Activated naive CD8-positive, alpha-beta T cell treated with anti-CD3 and anti-CD28 coated beads for 36 hours (primary cell): ENCODE measurements at regions not wholly inside any gene's neighbourhood (a gene's known extent, or its start where the extent isn't known, plus 50 kb on each side); places are given as distances from the start of the nearest gene placed in this dataset.

Source experiments
- DNase-seq: peaks from one replicate; pipeline ENCODE4 v3.0.0; 2021
- H3K27ac Mint-ChIP-seq: one replicate; pipeline ENCODE4 v1.8.0; 2022; ENCODE audit warnings: mild to moderate bottlenecking, moderate library complexity, mixed read lengths
- H3K27me3 Mint-ChIP-seq: one replicate; pipeline ENCODE4 v1.8.0; 2022; ENCODE audit warnings: mild to moderate bottlenecking, mixed read lengths
- H3K36me3 Mint-ChIP-seq: one replicate; pipeline ENCODE4 v1.8.0; 2021; ENCODE audit warnings: mild to moderate bottlenecking, mixed read lengths
- H3K4me1 Mint-ChIP-seq: one replicate; pipeline ENCODE4 v1.8.0; 2021; ENCODE audit warnings: mixed read lengths
- H3K4me3 Mint-ChIP-seq: one replicate; pipeline ENCODE4 v1.8.0; 2022; ENCODE audit warnings: mild to moderate bottlenecking, moderate library complexity, mixed read lengths
- H3K9me3 Mint-ChIP-seq: one replicate; pipeline ENCODE4 v1.8.0; 2022; ENCODE audit warnings: mixed read lengths

DNA sequence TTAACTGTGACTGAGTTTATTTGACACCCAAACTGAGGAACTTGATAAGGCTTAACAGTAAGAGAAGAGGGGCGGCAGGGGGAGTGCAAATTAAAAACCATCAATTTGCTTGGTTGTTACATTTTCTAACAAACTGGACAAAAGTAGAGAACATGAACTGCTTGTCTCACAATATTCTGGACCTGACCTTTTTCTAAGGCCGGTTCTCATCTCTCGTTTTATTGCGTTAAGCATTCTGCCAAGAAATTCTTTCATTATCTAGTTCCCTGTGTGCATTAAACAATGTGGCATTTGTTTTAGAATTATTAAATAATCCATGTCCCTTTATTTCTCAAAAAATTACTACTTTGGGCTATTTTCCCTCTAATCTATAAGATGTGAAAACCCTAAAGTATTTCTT lies 565.2 kb upstream of the PKDCC start:
- H3K4me3 Mint-ChIP-seq: no peak overlapping the region
- no peaks in the 10 kb centered on the region for H3K36me3 Mint-ChIP-seq
- H3K9me3 Mint-ChIP-seq: no peaks in the 10 kb centered on the region
- no peaks in the 10 kb centered on the region for H3K4me1 Mint-ChIP-seq
- no peak overlapping the region for H3K27ac Mint-ChIP-seq
- H3K27me3 Mint-ChIP-seq: peaks cover 3% of the 10 kb centered on the region
- no peak for DNase-seq

GRCh38 chr2:41483226-41483625 lies 564.6 kb upstream of the PKDCC start:
- DNase-seq: no peak
- Mint-ChIP-seq H3K4me1 (no peaks in the 10 kb centered on the region), H3K27me3 (peaks cover 3% of the 10 kb centered on the region), H3K9me3 (no peaks in the 10 kb centered on the region), H3K36me3 (no peaks in the 10 kb centered on the region), H3K4me3 (no peak overlapping the region), H3K27ac (no peak overlapping the region)

DNA sequence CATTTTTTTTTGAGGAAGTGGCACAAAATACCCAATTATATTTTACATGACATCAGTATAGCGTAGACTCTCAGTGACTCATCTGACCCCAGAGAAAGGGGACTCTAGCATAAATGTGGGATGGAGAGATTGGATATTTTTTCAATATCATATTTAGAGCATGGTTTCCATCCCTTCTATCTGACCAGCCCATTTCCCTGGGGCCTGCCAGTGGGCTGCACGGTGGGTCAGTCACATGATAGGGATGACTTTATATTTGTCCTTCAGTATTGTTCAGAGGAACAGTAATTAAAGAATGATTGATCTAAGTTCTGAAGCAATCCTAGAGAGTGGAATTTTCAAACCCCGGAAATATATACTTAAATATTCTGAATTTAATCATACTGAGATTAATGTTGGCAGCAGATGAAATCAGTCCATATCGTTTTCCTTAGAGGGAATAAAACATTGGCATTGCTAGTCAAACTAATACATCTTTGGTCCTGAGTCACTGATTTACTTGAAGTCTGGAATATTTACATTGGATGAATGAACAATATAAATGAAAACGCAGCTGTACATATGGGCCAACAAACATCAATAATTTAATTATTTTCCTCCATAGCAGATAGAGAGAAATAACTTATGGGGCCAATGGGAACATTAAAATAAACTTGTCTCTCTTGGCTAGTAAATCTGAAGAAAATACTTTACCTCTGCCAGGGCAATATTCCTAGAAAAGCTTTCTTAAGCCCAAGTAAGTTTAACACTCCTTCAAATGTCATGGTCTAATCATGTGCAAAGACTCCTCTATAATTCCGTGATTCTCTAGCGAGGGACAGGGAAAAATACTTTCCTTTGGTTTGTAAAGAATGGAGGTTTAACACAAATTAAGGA lies 563.6 kb upstream of the PKDCC start:
- Mint-ChIP-seq H3K9me3 (no peaks in the 10 kb centered on the region), H3K4me3 (no peak overlapping the region), H3K27me3 (no peaks in the 10 kb centered on the region), H3K4me1 (no peaks in the 10 kb centered on the region), H3K27ac (no peak overlapping the region), H3K36me3 (no peaks in the 10 kb centered on the region)
- DNase-seq: no peak

- Mint-ChIP-seq H3K9me3 (no peaks in the 10 kb centered on the region), H3K4me3 (no peak overlapping the region), H3K27me3 (no peaks in the 10 kb centered on the region), H3K4me1 (no peaks in the 10 kb centered on the region), H3K27ac (no peak overlapping the region), H3K36me3 (no peaks in the 10 kb centered on the region)
- no peak for DNase-seq
Observed at GRCh38 chr2:41484858-41485234, 563.0 kb upstream of the PKDCC start.

DNA sequence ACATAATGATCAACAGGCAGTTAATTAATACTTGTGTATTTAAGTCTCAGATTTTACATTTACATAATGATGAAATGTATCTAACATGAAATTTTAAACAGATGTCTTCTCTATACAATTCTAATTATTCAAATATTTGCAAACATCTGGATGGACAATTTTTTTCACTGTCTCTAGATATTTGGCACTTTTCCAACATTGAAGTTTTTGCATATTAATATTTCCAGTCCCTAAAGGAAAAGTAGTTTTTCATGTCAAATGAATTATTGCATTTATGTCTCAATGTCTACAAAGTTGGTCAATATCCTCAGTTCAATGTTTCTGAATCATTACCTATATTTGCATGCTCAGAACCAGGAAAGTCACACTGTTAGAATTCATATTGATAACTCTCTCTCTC lies 560.9 kb upstream of the PKDCC start:
- Mint-ChIP-seq H3K9me3 (no peaks in the 10 kb centered on the region), H3K36me3 (no peaks in the 10 kb centered on the region), H3K4me3 (no peak overlapping the region), H3K27me3 (no peaks in the 10 kb centered on the region), H3K4me1 (no peaks in the 10 kb centered on the region), H3K27ac (no peak overlapping the region)
- DNase-seq: no peak

DNA sequence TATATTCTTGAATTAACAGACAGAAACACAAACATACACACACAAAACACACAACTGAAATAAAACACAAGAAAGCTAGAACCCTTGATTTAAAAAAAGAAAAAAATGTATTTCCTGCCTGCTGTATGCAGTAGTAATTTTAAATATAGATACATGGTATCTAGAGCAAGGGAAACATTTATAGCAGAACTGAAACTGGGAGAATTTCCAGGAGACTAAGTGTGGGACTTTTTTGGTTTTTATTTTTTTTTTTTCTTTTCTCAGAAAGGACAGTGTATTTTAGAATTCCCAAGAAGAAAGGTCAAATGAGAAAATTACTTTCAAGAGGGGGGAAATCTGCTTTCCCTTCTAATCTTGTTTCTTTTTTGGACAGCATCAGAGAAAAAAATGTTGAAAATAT lies 558.9 kb upstream of the PKDCC start:
- no peaks in the 10 kb centered on the region for H3K4me1 Mint-ChIP-seq
- no peaks in the 10 kb centered on the region for H3K27me3 Mint-ChIP-seq
- DNase-seq: no peak
- H3K4me3 Mint-ChIP-seq: no peak overlapping the region
- no peak overlapping the region for H3K27ac Mint-ChIP-seq
- peaks cover 2% of the 10 kb centered on the region for H3K9me3 Mint-ChIP-seq
- no peaks in the 10 kb centered on the region for H3K36me3 Mint-ChIP-seq

DNA sequence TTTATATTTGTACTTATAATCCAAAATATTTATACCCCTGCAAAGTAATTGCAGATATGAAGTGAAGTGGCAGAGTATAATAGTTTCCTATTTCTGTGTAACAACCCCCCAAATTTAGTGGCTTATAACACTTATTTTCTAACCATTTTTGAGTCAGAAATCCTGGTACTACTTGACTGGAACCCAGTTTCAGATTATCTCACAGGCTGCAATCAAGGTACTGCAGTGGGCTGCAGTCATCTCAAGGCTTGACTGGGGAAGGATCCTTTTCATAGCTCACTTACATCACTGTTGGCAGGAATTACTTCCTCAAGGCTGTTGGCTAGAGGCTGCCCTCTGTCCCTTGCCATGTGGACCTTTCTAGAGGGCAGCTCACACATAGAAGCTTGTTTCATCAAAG lies 558.2 kb upstream of the PKDCC start:
- DNase-seq: no peak
- H3K9me3 Mint-ChIP-seq: peaks cover 6% of the 10 kb centered on the region
- no peak overlapping the region for H3K27ac Mint-ChIP-seq
- no peaks in the 10 kb centered on the region for H3K4me1 Mint-ChIP-seq
- H3K4me3 Mint-ChIP-seq: no peak overlapping the region
- H3K36me3 Mint-ChIP-seq: no peaks in the 10 kb centered on the region
- H3K27me3 Mint-ChIP-seq: no peaks in the 10 kb centered on the region

GRCh38 chr2:41495050-41495449 lies 552.8 kb upstream of the PKDCC start:
- Mint-ChIP-seq H3K36me3 (no peaks in the 10 kb centered on the region), H3K9me3 (peaks cover 26% of the 10 kb centered on the region)
- no peak for DNase-seq

DNA sequence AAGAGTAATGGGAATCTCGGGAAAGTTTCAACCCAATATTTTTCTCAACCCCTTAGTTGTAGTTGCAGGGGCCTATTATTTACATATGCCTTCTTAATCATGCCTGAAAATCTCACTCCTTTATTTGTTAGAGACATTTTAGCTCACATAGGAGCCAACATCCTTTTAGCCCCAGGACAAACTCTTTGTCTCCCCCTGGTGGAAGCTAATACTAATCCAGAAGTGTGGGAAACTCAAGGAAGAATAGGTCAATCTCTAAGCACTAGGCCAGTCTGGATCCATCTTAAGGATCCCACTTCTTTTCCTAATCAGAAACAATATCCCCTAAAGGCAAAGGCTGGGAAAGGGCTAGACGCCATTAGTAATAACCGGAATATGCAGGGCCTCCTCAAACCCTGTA lies 550.9 kb upstream of the PKDCC start:
- no peaks in the 10 kb centered on the region for H3K36me3 Mint-ChIP-seq
- no peak for DNase-seq

More at GRCh38 chr2:41495050-41495449, 552.8 kb upstream of the PKDCC start:
- no peak overlapping the region for H3K4me3 Mint-ChIP-seq
- no peaks in the 10 kb centered on the region for H3K4me1 Mint-ChIP-seq
- no peaks in the 10 kb centered on the region for H3K27me3 Mint-ChIP-seq
- H3K27ac Mint-ChIP-seq: no peak overlapping the region

DNA sequence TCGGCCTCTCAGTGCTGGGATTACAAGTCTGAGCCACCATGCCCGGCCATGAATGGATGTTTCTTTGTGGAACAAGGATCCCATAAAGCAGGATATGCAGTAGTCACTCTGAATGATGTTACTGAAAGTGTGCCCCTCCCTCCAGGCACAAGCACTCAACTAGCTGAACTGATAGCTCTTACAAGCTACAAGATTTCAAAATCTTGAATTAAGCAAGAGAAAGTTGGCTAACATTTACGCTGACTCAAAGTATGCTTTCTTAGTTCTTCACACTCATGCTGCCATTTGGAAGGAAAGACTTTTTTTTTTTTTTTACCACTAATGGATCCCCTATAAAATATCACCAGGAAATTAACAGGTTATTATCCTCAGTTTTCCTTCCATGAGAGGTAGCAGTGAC lies 549.0 kb upstream of the PKDCC start:
- H3K9me3 Mint-ChIP-seq: peaks cover 28% of the 10 kb centered on the region
- no peaks in the 10 kb centered on the region for H3K4me1 Mint-ChIP-seq

More for the DNA sequence above, 550.9 kb upstream of the PKDCC start:
- no peak overlapping the region for H3K4me3 Mint-ChIP-seq
- H3K4me1 Mint-ChIP-seq: no peaks in the 10 kb centered on the region
- no peaks in the 10 kb centered on the region for H3K27me3 Mint-ChIP-seq
- no peak overlapping the region for H3K27ac Mint-ChIP-seq
- peaks cover 29% of the 10 kb centered on the region for H3K9me3 Mint-ChIP-seq

GRCh38 chr2:41500895-41501294 lies 546.9 kb upstream of the PKDCC start:
- no peaks in the 10 kb centered on the region for H3K27me3 Mint-ChIP-seq
- H3K4me1 Mint-ChIP-seq: no peaks in the 10 kb centered on the region
- H3K9me3 Mint-ChIP-seq: peaks cover 11% of the 10 kb centered on the region
- no peaks in the 10 kb centered on the region for H3K36me3 Mint-ChIP-seq
- no peak for DNase-seq
- H3K27ac Mint-ChIP-seq: no peak overlapping the region
- no peak overlapping the region for H3K4me3 Mint-ChIP-seq

More for the DNA sequence above, 549.0 kb upstream of the PKDCC start:
- no peak overlapping the region for H3K4me3 Mint-ChIP-seq
- H3K36me3 Mint-ChIP-seq: no peaks in the 10 kb centered on the region
- H3K27me3 Mint-ChIP-seq: no peaks in the 10 kb centered on the region
- no peak for DNase-seq
- no peak overlapping the region for H3K27ac Mint-ChIP-seq

GRCh38 chr2:41502752-41503151 lies 545.1 kb upstream of the PKDCC start:
- DNase-seq: no peak
- Mint-ChIP-seq H3K9me3 (peaks cover 3% of the 10 kb centered on the region), H3K4me3 (no peak overlapping the region), H3K36me3 (no peaks in the 10 kb centered on the region), H3K27ac (no peak overlapping the region), H3K4me1 (no peaks in the 10 kb centered on the region), H3K27me3 (peaks cover 3% of the 10 kb centered on the region)

GRCh38 chr2:41504532-41504931 lies 543.3 kb upstream of the PKDCC start:
- Mint-ChIP-seq H3K4me1 (no peaks in the 10 kb centered on the region), H3K9me3 (peaks cover 3% of the 10 kb centered on the region), H3K4me3 (no peak overlapping the region), H3K27me3 (peaks cover 3% of the 10 kb centered on the region), H3K36me3 (no peaks in the 10 kb centered on the region), H3K27ac (no peak overlapping the region)
- no peak for DNase-seq

DNA sequence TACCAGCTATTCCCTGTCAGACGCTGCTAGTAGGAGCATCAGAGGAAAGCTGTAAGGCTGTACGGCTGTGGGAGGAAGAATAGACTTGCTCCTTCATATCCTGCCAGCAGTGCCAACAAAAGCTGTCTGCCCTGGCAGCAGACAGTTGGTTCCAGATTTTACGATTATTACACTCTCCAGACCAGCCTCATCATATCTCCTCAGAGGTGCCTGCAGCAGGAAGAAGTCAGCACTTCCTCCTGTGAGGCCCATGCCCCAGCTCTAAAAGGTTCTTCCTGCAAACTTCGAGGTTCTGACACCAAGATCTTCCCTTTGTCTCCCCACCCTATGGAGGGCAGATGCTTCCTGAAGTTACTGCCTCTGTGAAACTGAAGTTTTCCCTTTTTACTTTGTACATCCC lies 537.7 kb upstream of the PKDCC start:
- no peak overlapping the region for H3K4me3 Mint-ChIP-seq
- no peaks in the 10 kb centered on the region for H3K4me1 Mint-ChIP-seq
- H3K9me3 Mint-ChIP-seq: no peaks in the 10 kb centered on the region
- H3K27me3 Mint-ChIP-seq: peaks cover 3% of the 10 kb centered on the region
- no peaks in the 10 kb centered on the region for H3K36me3 Mint-ChIP-seq
- H3K27ac Mint-ChIP-seq: no peak overlapping the region
- DNase-seq: no peak

GRCh38 chr2:41521211-41521610 lies 526.6 kb upstream of the PKDCC start:
- DNase-seq: no peak
- no peak overlapping the region for H3K27ac Mint-ChIP-seq
- H3K9me3 Mint-ChIP-seq: no peaks in the 10 kb centered on the region
- no peaks in the 10 kb centered on the region for H3K4me1 Mint-ChIP-seq
- H3K36me3 Mint-ChIP-seq: no peaks in the 10 kb centered on the region
- H3K27me3 Mint-ChIP-seq: no peaks in the 10 kb centered on the region
- no peak overlapping the region for H3K4me3 Mint-ChIP-seq
